ENCODE measurements at regions not wholly inside any gene's neighbourhood (a gene's known extent, or its start where the extent isn't known, plus 50 kb on each side); places are given as distances from the start of the nearest gene placed in this dataset.

- TF ChIP-seq SIN3A (IDR thresholded peaks at IDR 0.05; ENCODE audit: borderline replicate concordance, insufficient read depth, low read length) (no peak), REST (IDR thresholded peaks at IDR 0.05; ENCODE audit: insufficient read depth in 1 of 2, low read depth in 2 of 2, low read length in 2 of 2) (no peak), TAF1 (IDR thresholded peaks at IDR 0.05; ENCODE audit: borderline replicate concordance, insufficient read depth, low read length) (no peak), FOXP2 (optimal IDR thresholded peaks at IDR 0.05; ENCODE audit: borderline replicate concordance, extremely low read depth, extremely low read length, insufficient read depth) (no peak), POLR2AphosphoS5 (IDR thresholded peaks at IDR 0.05; ENCODE audit: low read depth, low read length) (no peak)
Observed at GRCh38 chr5:8295141-8295540, 426.2 kb downstream of the MTRR start.

GRCh38 chr5:8299716-8300115, 430.8 kb downstream of the MTRR start:
- TF ChIP-seq SIN3A (IDR thresholded peaks at IDR 0.05; ENCODE audit: borderline replicate concordance, insufficient read depth, low read length) = no peak
- no peak for TF ChIP-seq FOXP2 (optimal IDR thresholded peaks at IDR 0.05; ENCODE audit: borderline replicate concordance, extremely low read depth, extremely low read length, insufficient read depth)
- no peak for TF ChIP-seq TAF1 (IDR thresholded peaks at IDR 0.05; ENCODE audit: borderline replicate concordance, insufficient read depth, low read length)
- no peak for TF ChIP-seq REST (IDR thresholded peaks at IDR 0.05; ENCODE audit: insufficient read depth in 1 of 2, low read depth in 2 of 2, low read length in 2 of 2)
- no peak for TF ChIP-seq POLR2AphosphoS5 (IDR thresholded peaks at IDR 0.05; ENCODE audit: low read depth, low read length)

DNA sequence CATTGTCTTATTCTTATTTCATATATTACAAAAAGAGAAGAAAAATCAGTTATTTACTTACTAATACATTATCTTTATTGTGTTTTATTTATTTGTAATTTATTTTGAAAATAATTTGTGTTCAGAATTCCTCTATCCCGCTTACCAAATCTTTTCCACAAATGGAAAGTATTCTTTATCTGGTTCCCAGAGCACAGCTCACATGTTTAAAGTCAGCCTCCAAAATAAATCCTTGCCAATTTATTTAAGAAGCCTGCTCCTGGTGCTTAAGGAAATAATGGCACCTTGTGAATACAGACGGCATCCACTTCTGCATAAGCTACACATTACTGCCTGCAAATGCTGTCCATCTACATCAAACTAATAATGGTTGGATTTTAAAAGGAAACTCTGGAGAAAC, 435.4 kb downstream of the MTRR start:
- no peak for TF ChIP-seq POLR2AphosphoS5 (IDR thresholded peaks at IDR 0.05; ENCODE audit: low read depth, low read length)
- TF ChIP-seq SIN3A (IDR thresholded peaks at IDR 0.05; ENCODE audit: borderline replicate concordance, insufficient read depth, low read length) = no peak
- TF ChIP-seq REST (IDR thresholded peaks at IDR 0.05; ENCODE audit: insufficient read depth in 1 of 2, low read depth in 2 of 2, low read length in 2 of 2) = no peak
- TF ChIP-seq FOXP2 (optimal IDR thresholded peaks at IDR 0.05; ENCODE audit: borderline replicate concordance, extremely low read depth, extremely low read length, insufficient read depth) = no peak

GRCh38 chr5:8306288-8306896, 437.4 kb downstream of the MTRR start:
- TF ChIP-seq FOXP2 (optimal IDR thresholded peaks at IDR 0.05; ENCODE audit: borderline replicate concordance, extremely low read depth, extremely low read length, insufficient read depth) (no peak), SIN3A (IDR thresholded peaks at IDR 0.05; ENCODE audit: borderline replicate concordance, insufficient read depth, low read length) (no peak)

DNA sequence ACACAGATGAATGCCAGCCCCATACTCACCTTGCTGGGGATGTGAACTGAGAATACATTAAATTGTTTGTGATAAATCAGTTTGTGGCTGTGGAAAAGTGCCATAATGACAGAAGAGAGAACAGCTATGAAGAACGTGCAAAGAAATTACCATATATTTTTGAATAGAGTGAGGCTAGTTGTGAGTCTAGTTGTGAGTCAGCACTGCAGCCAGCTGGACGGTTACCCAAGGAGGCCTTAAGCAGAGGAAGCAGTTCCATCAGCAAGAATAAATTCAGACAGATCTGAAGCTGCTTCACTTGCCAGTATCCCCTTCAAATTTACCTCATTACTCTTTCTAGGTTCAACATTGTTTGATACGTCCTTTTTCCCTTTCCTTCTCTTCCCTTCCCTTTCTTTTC, 446.0 kb downstream of the MTRR start:
- no peak for TF ChIP-seq REST (IDR thresholded peaks at IDR 0.05; ENCODE audit: insufficient read depth in 1 of 2, low read depth in 2 of 2, low read length in 2 of 2)
- no peak for TF ChIP-seq POLR2AphosphoS5 (IDR thresholded peaks at IDR 0.05; ENCODE audit: low read depth, low read length)
- no peak for TF ChIP-seq FOXP2 (optimal IDR thresholded peaks at IDR 0.05; ENCODE audit: borderline replicate concordance, extremely low read depth, extremely low read length, insufficient read depth)
- no peak for TF ChIP-seq TAF1 (IDR thresholded peaks at IDR 0.05; ENCODE audit: borderline replicate concordance, insufficient read depth, low read length)
- TF ChIP-seq SIN3A (IDR thresholded peaks at IDR 0.05; ENCODE audit: borderline replicate concordance, insufficient read depth, low read length) = no peak

All from PFSK-1 (cell line).